Renal cortical epithelial cell (primary cell): ENCODE measurements at regions not wholly inside any gene's neighbourhood (a gene's known extent, or its start where the extent isn't known, plus 50 kb on each side); places are given as distances from the start of the nearest gene placed in this dataset.

ENCODE experiments used
- DNase-seq: peaks from one replicate; pipeline ENCODE4 v3.0.0-alpha.2; 2011; ENCODE audit warnings: low read depth

GRCh38 chr7:115133248-115133647 lies 211.4 kb downstream of the MDFIC start:
- no peak for DNase-seq

- DNase-seq, result no peak
Observed at GRCh38 chr7:115132096-115132495, 210.2 kb downstream of the MDFIC start.

GRCh38 chr7:115128154-115128553 lies 206.3 kb downstream of the MDFIC start:
- no peak for DNase-seq

GRCh38 chr7:115127399-115128021 lies 205.6 kb downstream of the MDFIC start:
- DNase-seq, result no peak

- DNase-seq, result no peak
Observed at GRCh38 chr7:115125750-115126149, 203.9 kb downstream of the MDFIC start.

- no peak for DNase-seq
Observed at GRCh38 chr7:115125312-115125711, 203.4 kb downstream of the MDFIC start.

- no peak for DNase-seq
Observed at GRCh38 chr7:115124409-115124939, 202.6 kb downstream of the MDFIC start.

- no peak for DNase-seq
Observed at GRCh38 chr7:115123441-115123840, 201.5 kb downstream of the MDFIC start.

GRCh38 chr7:115122388-115122787 lies 200.5 kb downstream of the MDFIC start:
- DNase-seq, result no peak

GRCh38 chr7:115117748-115118147 lies 195.9 kb downstream of the MDFIC start:
- DNase-seq, result no peak

GRCh38 chr7:115116773-115117715 lies 195.2 kb downstream of the MDFIC start:
- DNase-seq, result peak; percentile 99

GRCh38 chr7:115113776-115114175 lies 191.9 kb downstream of the MDFIC start:
- DNase-seq, result peak; percentile 63

- no peak for DNase-seq
Observed at GRCh38 chr7:115113131-115113530, 191.2 kb downstream of the MDFIC start.

GRCh38 chr7:115110523-115110922 lies 188.6 kb downstream of the MDFIC start:
- DNase-seq, result no peak

- no peak for DNase-seq
Observed at GRCh38 chr7:115106316-115106715, 184.4 kb downstream of the MDFIC start.

- DNase-seq, result no peak
Observed at GRCh38 chr7:115102738-115103137, 180.8 kb downstream of the MDFIC start.

GRCh38 chr7:115101199-115101598 lies 179.3 kb downstream of the MDFIC start:
- no peak for DNase-seq

GRCh38 chr7:115099906-115100305 lies 178.0 kb downstream of the MDFIC start:
- peak; percentile 81 for DNase-seq

- DNase-seq, result peak; percentile 91
Observed at GRCh38 chr7:115097175-115097671, 175.3 kb downstream of the MDFIC start.

GRCh38 chr7:115096262-115096661 lies 174.4 kb downstream of the MDFIC start:
- no peak for DNase-seq

GRCh38 chr7:115094163-115094562 lies 172.3 kb downstream of the MDFIC start:
- DNase-seq, result peak; percentile 19

- DNase-seq, result no peak
Observed at GRCh38 chr7:115088893-115089292, 167.0 kb downstream of the MDFIC start.

- DNase-seq, result peak; percentile 88
Observed at GRCh38 chr7:115087437-115087836, 165.5 kb downstream of the MDFIC start.
